Ammon's horn (tissue), 1 donor: ENCODE measurements at regions not wholly inside any gene's neighbourhood (a gene's known extent, or its start where the extent isn't known, plus 50 kb on each side); places are given as distances from the start of the nearest gene placed in this dataset.

ENCODE experiments used
- DNase-seq: peaks from one replicate; pipeline ENCODE4 v3.0.0-alpha.2; 2016; ENCODE audit warnings: low spot score

GRCh38 chr7:17689361-17689902, 250.9 kb downstream of the SNX13 start:
- no peak for DNase-seq

GRCh38 chr7:17690030-17690429, 250.3 kb downstream of the SNX13 start:
- no peak for DNase-seq

- DNase-seq: peak; percentile 43
These were observed 243.9 kb downstream of the SNX13 start for GRCh38 chr7:17696422-17696821.

DNA sequence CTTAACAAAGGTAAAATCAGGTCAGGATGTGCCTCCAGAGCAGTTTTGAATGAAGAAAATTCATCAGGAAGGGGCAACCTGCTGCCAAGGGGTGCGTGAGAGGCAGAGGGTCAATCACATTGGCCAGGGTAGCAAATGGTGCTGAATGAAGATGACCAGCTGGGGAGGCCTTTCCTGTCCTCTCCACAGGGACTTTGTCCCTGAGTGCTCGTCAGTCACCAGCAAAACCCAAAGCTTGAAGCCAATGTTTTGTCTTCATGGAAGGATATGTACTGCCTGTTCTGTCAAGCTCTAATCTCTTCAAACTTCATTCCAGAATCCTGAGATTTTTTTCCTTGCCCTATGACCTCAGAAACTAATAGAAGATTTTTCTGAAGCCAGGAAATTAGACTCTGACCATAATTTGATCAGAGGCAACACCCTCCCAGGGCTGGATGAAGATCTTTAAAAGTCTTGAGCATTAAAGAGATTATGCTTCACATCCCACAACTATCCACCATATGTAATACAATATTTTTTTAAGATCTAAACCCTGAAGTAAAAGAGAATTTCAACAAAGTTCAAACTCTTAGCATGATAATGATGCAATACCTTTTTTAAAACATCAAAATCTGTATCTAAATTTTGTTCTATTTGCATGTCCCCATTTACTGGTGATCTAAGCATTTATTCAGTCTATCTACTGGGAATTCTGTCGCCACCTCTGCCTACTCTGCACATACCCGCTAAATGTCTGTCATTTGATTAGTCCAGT, 243.0 kb downstream of the SNX13 start:
- no peak for DNase-seq

GRCh38 chr7:17699696-17700095, 240.6 kb downstream of the SNX13 start:
- DNase-seq: no peak

- DNase-seq: no peak
These were observed 240.2 kb downstream of the SNX13 start for GRCh38 chr7:17700138-17700537.

DNA sequence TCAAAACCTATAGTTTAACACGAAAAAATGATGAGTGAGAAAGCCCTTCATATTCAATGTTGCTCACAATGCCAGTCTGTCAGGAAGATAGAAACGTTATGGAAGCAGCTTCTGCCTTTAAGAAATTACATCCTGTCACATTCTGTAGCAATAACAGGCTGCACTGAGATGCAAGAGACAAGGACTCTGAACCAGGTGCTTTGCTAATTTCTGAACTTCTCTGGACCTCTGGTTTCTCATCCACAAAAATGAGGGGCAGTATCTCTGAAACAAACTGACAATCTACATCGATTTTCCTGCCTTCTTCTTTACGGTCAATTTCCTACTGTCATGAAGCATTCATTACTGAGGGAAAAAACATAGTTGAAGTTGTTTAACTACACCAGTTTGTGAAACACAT, 234.0 kb downstream of the SNX13 start:
- DNase-seq: no peak

DNA sequence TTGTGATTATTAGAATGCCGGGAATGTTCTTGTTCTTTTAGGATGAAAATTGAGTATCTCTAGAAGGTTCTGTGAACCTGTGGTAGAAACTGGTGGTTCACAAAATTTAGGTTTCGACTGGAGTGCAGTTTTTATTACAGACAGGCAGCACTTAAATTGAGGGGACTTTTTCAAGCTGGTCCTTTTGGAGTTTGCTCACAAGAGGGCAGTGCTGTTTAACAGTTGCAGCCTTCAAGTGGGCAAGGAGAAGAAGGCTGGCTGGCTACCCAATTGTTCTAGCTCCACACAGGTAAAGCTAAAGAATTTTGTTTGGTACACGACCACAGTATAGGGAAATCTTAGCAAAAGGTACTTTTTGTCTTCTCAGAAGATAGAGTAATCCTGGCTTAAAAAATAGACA, 233.6 kb downstream of the SNX13 start:
- DNase-seq: peak; percentile 80

DNA sequence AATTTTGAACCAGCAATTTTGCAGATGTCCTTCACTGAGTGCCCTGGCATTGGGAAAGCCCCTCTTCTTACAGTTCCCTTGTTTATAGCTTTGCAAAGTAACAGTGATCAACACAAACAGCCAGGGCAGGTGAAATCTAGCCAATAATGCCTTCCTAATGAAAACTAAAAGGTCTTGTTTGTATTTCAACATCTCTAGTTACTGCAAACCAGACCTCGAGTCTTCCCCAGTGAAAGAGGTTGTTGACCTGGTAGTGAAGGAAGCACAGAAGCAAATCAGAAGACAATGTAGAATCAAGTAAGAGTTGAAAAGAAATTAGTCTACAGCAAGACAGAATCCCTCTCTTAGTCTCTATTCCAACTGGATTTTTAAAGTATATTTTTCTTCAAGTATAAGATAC, 231.2 kb downstream of the SNX13 start:
- DNase-seq: no peak

GRCh38 chr7:17709599-17709998, 230.7 kb downstream of the SNX13 start:
- no peak for DNase-seq

- DNase-seq: no peak
These were observed 230.0 kb downstream of the SNX13 start for GRCh38 chr7:17710312-17710711.

- DNase-seq: no peak
These were observed 226.7 kb downstream of the SNX13 start for GRCh38 chr7:17713584-17713983.

DNA sequence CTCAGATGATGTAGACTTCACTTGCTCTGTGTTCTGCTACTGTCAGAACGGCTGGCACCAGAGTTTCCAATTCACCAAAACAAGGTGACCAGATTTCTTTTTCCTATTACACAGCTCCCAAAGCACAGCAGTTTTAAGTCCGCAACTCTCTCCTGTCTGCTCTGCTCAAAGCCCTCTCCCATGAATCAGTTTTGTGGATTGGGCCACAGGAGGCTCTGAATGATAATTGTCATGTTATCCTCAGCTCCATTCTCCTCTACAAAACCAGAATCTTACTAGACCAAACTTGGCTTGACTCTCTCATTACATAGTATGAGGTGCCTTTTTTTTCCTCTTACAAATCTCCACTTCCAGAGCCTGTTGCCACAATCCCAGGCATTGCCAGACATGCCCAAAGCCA, 223.5 kb downstream of the SNX13 start:
- DNase-seq: no peak

- DNase-seq: no peak
These were observed 220.3 kb downstream of the SNX13 start for GRCh38 chr7:17719998-17720397.

- DNase-seq: no peak
These were observed 218.5 kb downstream of the SNX13 start for GRCh38 chr7:17721736-17722285.

DNA sequence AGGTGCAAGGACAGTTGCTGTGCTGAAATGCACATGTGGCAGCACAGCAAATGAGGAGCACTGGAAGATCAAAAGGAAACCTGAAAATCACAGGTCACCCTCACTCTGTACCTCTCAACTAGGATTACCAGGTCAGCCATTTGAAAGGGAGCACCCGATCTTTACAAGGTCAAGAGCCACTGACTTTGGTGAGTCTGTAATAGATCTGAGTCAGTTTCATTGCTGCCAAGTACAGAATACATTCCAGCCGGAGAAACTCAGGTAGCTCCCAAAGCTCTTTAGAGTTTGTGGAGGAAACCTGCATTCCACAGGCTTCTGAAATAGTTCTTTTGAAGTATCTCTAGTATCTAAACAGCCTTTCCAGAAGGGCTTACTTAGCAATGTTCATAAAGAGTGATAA, 217.5 kb downstream of the SNX13 start:
- DNase-seq: no peak

DNA sequence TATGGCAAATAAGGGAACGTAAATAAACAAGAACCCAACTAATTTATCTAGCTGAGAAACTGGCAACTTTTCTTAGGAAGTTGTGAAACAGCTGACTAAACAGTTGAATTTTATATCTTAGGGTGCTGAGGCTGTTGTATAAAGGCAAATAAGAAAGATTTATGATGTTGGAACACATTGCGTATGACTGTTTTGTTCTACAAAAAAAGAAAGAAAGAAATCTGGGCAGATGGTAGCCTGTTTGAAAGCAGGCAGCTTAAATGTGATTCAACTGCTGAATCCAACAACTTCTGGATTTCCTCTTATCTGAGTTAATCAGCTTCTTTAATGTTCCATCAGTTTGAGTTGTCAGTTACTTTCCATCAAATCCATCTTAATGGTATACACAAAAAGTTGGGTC, 214.5 kb downstream of the SNX13 start:
- DNase-seq: no peak

DNA sequence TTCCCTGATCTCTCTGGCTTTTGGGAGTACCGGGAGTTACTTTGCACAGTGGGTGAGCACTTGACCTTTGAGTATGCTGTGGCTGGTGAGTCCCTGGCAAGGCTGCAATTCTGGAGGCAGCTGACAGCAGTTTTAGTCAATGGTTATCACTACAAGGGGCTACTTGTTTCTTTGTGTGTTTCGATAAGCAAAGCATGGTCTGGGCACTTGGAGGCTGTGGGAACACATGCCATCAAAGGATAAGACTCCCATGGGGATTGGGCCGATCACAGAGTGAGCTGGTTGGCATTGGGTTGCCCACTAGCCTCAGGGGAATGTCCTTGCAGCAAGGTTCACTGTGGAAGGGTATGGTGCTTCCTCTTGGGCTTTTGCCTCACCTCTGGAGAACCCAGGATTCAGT, 208.2 kb downstream of the SNX13 start:
- DNase-seq: no peak
